ENCODE measurements at regions not wholly inside any gene's neighbourhood (a gene's known extent, or its start where the extent isn't known, plus 50 kb on each side); places are given as distances from the start of the nearest gene placed in this dataset.

- no peak for DNase-seq (ENCODE audit: low read depth, low spot score)
- dilution Hi-C loops (cut with MboI; ENCODE audit: extremely low pct_ligation_motif_present, low sequenced_read_pairs) (no loop called here), intact Hi-C loops (cut with micrococcal nuclease) (no loop called here)
- TF ChIP-seq JUN (IDR thresholded peaks at IDR 0.05; ENCODE audit: borderline replicate concordance, insufficient read depth, insufficient read length, low read depth) = no peak
- TF ChIP-seq POLR2A (IDR thresholded peaks at IDR 0.05; ENCODE audit: low read depth, low read length) = no peak
- TF ChIP-seq MAX (IDR thresholded peaks at IDR 0.05; ENCODE audit: insufficient read depth, insufficient read length) = no peak
- TF ChIP-seq FOS (IDR thresholded peaks at IDR 0.05; ENCODE audit: borderline replicate concordance, insufficient read depth, low read length) = no peak
- no peak for TF ChIP-seq POLR2AphosphoS5 (IDR thresholded peaks at IDR 0.05; ENCODE audit: insufficient read depth, low read depth, low read length)
- no peak for TF ChIP-seq MYC (IDR thresholded peaks at IDR 0.05; ENCODE audit: low read depth, low read length)
- no peak for TF ChIP-seq CTCF (IDR thresholded peaks at IDR 0.05; ENCODE audit: extremely low read depth in 1 of 2, insufficient read depth in 1 of 2, low read depth in 1 of 2, low read length in 2 of 2)
- no peak for TF ChIP-seq GATA2 (IDR thresholded peaks at IDR 0.05; ENCODE audit: insufficient read depth, insufficient read length, low read depth, low read length)
- no peak for TF ChIP-seq EZH2 (IDR thresholded peaks at IDR 0.05; ENCODE audit: borderline replicate concordance, low read depth, low read length, severe bottlenecking)
- no peaks in the 10 kb centered on the region for H3K36me3 ChIP-seq (ENCODE audit: control insufficient read depth in 2 of 2, extremely low read depth in 1 of 2, insufficient read depth in 2 of 2, low read length in 2 of 2)
- FAIRE-seq = no peak
- H3K9ac ChIP-seq (replicated peaks; ENCODE audit: extremely low read depth, insufficient read depth, low read length) = no peak overlapping the region
- ChIA-PET POLR2A (no interaction called here), CTCF (no interaction called here)
- H4K20me1 ChIP-seq (replicated peaks; ENCODE audit: control insufficient read depth, extremely low read depth, insufficient read depth, low read length) = no peaks in the 10 kb centered on the region
- H3K79me2 ChIP-seq (ENCODE audit: control insufficient read depth, insufficient read depth, low read length) = no peaks in the 10 kb centered on the region
- no peaks in the 10 kb centered on the region for H3K9me3 ChIP-seq (replicated peaks; ENCODE audit: control insufficient read depth, insufficient read depth, low read length)
- BruUV-seq (replicated peaks) = no TSS peak
- H3K27me3 ChIP-seq (ENCODE audit: control insufficient read depth in 2 of 2, insufficient read depth in 2 of 2, low read length in 2 of 2) = peaks cover 2 to 3% of the 10 kb centered on the region in 2 experiments
- H3K4me1 ChIP-seq (ENCODE audit: control insufficient read depth, extremely low read depth, insufficient read depth, low read length) = no peaks in the 10 kb centered on the region
- no peaks in the 10 kb centered on the region for H3K9me1 ChIP-seq (replicated peaks; ENCODE audit: control insufficient read depth, extremely low read depth, insufficient read depth, low read length)
- no peak overlapping the region for H3K27ac ChIP-seq (ENCODE audit: insufficient read depth, low read depth, low read length)
- H3K4me2 ChIP-seq (ENCODE audit: insufficient read depth, low read length) = no peak overlapping the region
- no peak overlapping the region for H3K4me3 ChIP-seq (replicated peaks in 1 of 3; ENCODE audit: insufficient read depth in 1 of 3, low read depth in 1 of 3, low read length in 3 of 3)
- H2AFZ ChIP-seq (ENCODE audit: low read depth, low read length) = no peak overlapping the region
Measured at GRCh38 chr10:10490581-10490980, 527.1 kb upstream of the CELF2 start.

Data from endothelial cell of umbilical vein (primary cell).